IMR-90 (cell line): ENCODE measurements at regions not wholly inside any gene's neighbourhood (a gene's known extent, or its start where the extent isn't known, plus 50 kb on each side); places are given as distances from the start of the nearest gene placed in this dataset.
"Not testable (repeated sequence)": the region's sequence is repeated elsewhere in the genome, so short reads cannot be mapped to it uniquely, and the experiment has no call there.

Experiments used
- ATAC-seq: fragments of 200-7000 bp; cut with Tn5 transposase; 2 replicates; pipeline ENCODE4 v1.9.1; 2020; ENCODE audit warnings: low read depth, mild to moderate bottlenecking, moderate library complexity
- BruUV-seq: library from RNA; stranded (reverse); fragments of 400-500 nt; replicated peaks from 2 replicates; lab custom pipeline; 2021; lab: Mats Ljungman, UMichigan
- CTCF ChIA-PET: fragments of 300-600 bp; formaldehyde crosslinking; extraction: SDS; loops from one replicate; lab custom pipeline; 2021; ENCODE audit warnings: antibody characterized with exemption; lab: Yijun Ruan, JAX
- POLR2A ChIA-PET: fragments of 300-600 bp; sonication (Branson Sonifier 250); formaldehyde crosslinking; loops from one replicate; lab custom pipeline; 2022; ENCODE audit warnings: antibody characterized with exemption; ENCODE audit not compliant: unreplicated experiment; lab: Charles Lee
- DNase-seq: peaks from one replicate; pipeline ENCODE4 v3.0.0; 2013
- H2AFZ ChIP-seq: replicated peaks from 2 replicates; pipeline ENCODE3; 2013; ENCODE audit warnings: low read length, mild to moderate bottlenecking; ENCODE audit not compliant: poor library complexity
- H2AK5ac ChIP-seq: 2 replicates; pipeline ENCODE4 v1.6.1; 2013; ENCODE audit warnings: low read depth, low read length, inconsistent platforms
- H2AK9ac ChIP-seq: replicated peaks from 2 replicates; pipeline ENCODE3; 2013; ENCODE audit warnings: mild to moderate bottlenecking, low read depth, low read length, moderate library complexity; ENCODE audit not compliant: poor library complexity
- H2BK120ac ChIP-seq: 2 replicates; pipeline ENCODE4 v1.6.1; 2013; ENCODE audit warnings: low read depth, low read length, inconsistent platforms
- H2BK15ac ChIP-seq: 3 replicates; pipeline ENCODE4 v1.6.1; 2013; ENCODE audit warnings: low read depth, low read length, inconsistent platforms
- H2BK20ac ChIP-seq: 2 replicates; pipeline ENCODE4 v1.6.1; 2013; ENCODE audit warnings: low read depth, mild to moderate bottlenecking, inconsistent platforms, low read length, moderate library complexity
- H2BK5ac ChIP-seq: 2 replicates; pipeline ENCODE4 v1.6.1; 2013; ENCODE audit warnings: mild to moderate bottlenecking, low read depth, low read length, inconsistent platforms; ENCODE audit not compliant: poor library complexity, severe bottlenecking
- H3K14ac ChIP-seq: replicated peaks from 2 replicates; pipeline ENCODE4 v1.6.1; 2013; ENCODE audit warnings: low read depth, low read length, inconsistent platforms
- H3K18ac ChIP-seq: 2 replicates; pipeline ENCODE4 v1.6.1; 2013; ENCODE audit warnings: low read depth, low read length, control low read depth
- H3K23ac ChIP-seq: 2 replicates; pipeline ENCODE4 v1.6.1; 2013; ENCODE audit warnings: low read depth, low read length, inconsistent platforms
- H3K27ac ChIP-seq: 2 replicates; pipeline ENCODE4 v1.5.1; 2013; ENCODE audit warnings: mild to moderate bottlenecking, control low read depth, low read length; ENCODE audit not compliant: insufficient read depth
- H3K27me3 ChIP-seq: 2 replicates; pipeline ENCODE4 v1.6.1; 2013; ENCODE audit warnings: low read length; ENCODE audit not compliant: control insufficient read depth, insufficient read depth
- H3K36me3 ChIP-seq: 2 replicates; pipeline ENCODE4 v1.6.1; 2013; ENCODE audit warnings: low read length, mixed read lengths; ENCODE audit not compliant: control insufficient read depth, insufficient read depth
- H3K4ac ChIP-seq: 2 replicates; pipeline ENCODE4 v1.6.1; 2013; ENCODE audit warnings: low read depth, low read length, inconsistent platforms
- H3K4me1 ChIP-seq: 2 replicates; pipeline ENCODE4 v1.6.1; 2013; ENCODE audit warnings: low read length, mixed read lengths; ENCODE audit not compliant: control insufficient read depth, insufficient read depth
- H3K4me2 ChIP-seq: 2 replicates; pipeline ENCODE4 v1.6.1; 2013; ENCODE audit warnings: low read depth, mild to moderate bottlenecking, control low read depth, low read length, moderate library complexity
- H3K4me3 ChIP-seq: 2 replicates; pipeline ENCODE4 v1.5.1; 2013; ENCODE audit warnings: low read depth, mild to moderate bottlenecking, control low read depth, low read length, moderate library complexity; ENCODE audit not compliant: insufficient read depth
- H3K56ac ChIP-seq: 2 replicates; pipeline ENCODE4 v1.6.1; 2013; ENCODE audit warnings: low read length, inconsistent platforms; ENCODE audit not compliant: insufficient read depth; ENCODE audit errors: extremely low read depth
- H3K79me1 ChIP-seq, 2 experiments: 2 replicates each; pipeline ENCODE4 v1.6.1; 2013; ENCODE audit warnings: low read length in 2 of 2, inconsistent platforms in 1 of 2, low read depth in 1 of 2
- H3K9ac ChIP-seq: 2 replicates; pipeline ENCODE4 v1.6.1; 2013; ENCODE audit warnings: low read depth, low read length, control low read depth
- H3K9me1 ChIP-seq: 2 replicates; pipeline ENCODE4 v1.6.1; 2013; ENCODE audit warnings: low read length, inconsistent platforms; ENCODE audit not compliant: insufficient read depth
- H3K9me3 ChIP-seq: 2 replicates; pipeline ENCODE4 v1.6.1; 2013; ENCODE audit warnings: low read length; ENCODE audit not compliant: control insufficient read depth, insufficient read depth
- H4K20me1 ChIP-seq: 2 replicates; pipeline ENCODE4 v1.6.1; 2013; ENCODE audit warnings: low read length, inconsistent platforms; ENCODE audit not compliant: insufficient read depth
- H4K5ac ChIP-seq: 2 replicates; pipeline ENCODE4 v1.6.1; 2013; ENCODE audit warnings: mild to moderate bottlenecking, low read depth, low read length, control low read depth
- H4K8ac ChIP-seq, 2 experiments: 2 replicates each; pipeline ENCODE4 v1.6.1; 2013; ENCODE audit warnings: low read depth in 2 of 2, low read length in 2 of 2, control low read depth in 1 of 2, inconsistent platforms in 1 of 2
- H4K91ac ChIP-seq: 2 replicates; pipeline ENCODE4 v1.6.1; 2013; ENCODE audit warnings: low read depth, low read length, inconsistent platforms; ENCODE audit not compliant: insufficient read depth
- WGBS, 2 experiments: methylation state at CpG; one replicate each; pipeline versions ENCODE4 v1.1.5 to v1.1.7; 2013; ENCODE audit warnings: missing lambda C conversion rate in 2 of 2; ENCODE audit not compliant: insufficient read length in 1 of 2; ENCODE audit errors: extremely low coverage in 2 of 2; 5-methylcytosine and 5-hydroxymethylcytosine counted together
- dilution Hi-C: fragments of 300-500 bp; cut with HindIII; formaldehyde crosslinking; loops from one replicate; pipeline ENCODE4 v1.14.3; 2018; ENCODE audit warnings: low sequenced_read_pairs; ENCODE audit not compliant: unreplicated experiment
- in situ Hi-C: fragments of 300-500 bp; cut with MboI; formaldehyde crosslinking; loops from 3 replicates; pipeline ENCODE4 v1.14.3; 2019; ENCODE audit warnings: low sequenced_read_pairs, inconsistent platforms, mixed read lengths
- intact Hi-C: fragments of 100-400 bp; cut with micrococcal nuclease; formaldehyde crosslinking; loops from 2 replicates; pipeline ENCODE4 v1.10.0; 2022

GRCh38 chr10:38333699-38334098 lies 239.6 kb downstream of the ZNF37A start:
- H3K4ac ChIP-seq, H2BK20ac ChIP-seq, H3K18ac ChIP-seq, H2AK5ac ChIP-seq, H3K14ac ChIP-seq, ATAC-seq, H4K5ac ChIP-seq, BruUV-seq, H3K27me3 ChIP-seq, H3K9me1 ChIP-seq, H2BK120ac ChIP-seq, H4K91ac ChIP-seq, H3K4me2 ChIP-seq, H4K20me1 ChIP-seq, H3K9me3 ChIP-seq, intact Hi-C loops, DNase-seq, H3K36me3 ChIP-seq, dilution Hi-C loops, H2BK5ac ChIP-seq, H2BK15ac ChIP-seq, H3K9ac ChIP-seq, H3K4me1 ChIP-seq, H3K79me1 ChIP-seq, POLR2A ChIA-PET, CTCF ChIA-PET, H3K27ac ChIP-seq, in situ Hi-C loops, H2AK9ac ChIP-seq, H4K8ac ChIP-seq, H3K56ac ChIP-seq, H3K23ac ChIP-seq, H3K4me3 ChIP-seq, H2AFZ ChIP-seq: not testable (repeated sequence)
- no CpG with 5 or more reads among the region's 4 CpGs for WGBS, 2 experiments

GRCh38 chr10:38350645-38351044 lies 256.5 kb downstream of the ZNF37A start:
- H3K4me1 ChIP-seq, H4K20me1 ChIP-seq, H3K36me3 ChIP-seq, H2BK20ac ChIP-seq, H3K9me3 ChIP-seq, intact Hi-C loops, H2AFZ ChIP-seq, BruUV-seq, H2AK5ac ChIP-seq, H4K5ac ChIP-seq, H2BK5ac ChIP-seq, H4K8ac ChIP-seq, H3K18ac ChIP-seq, H2AK9ac ChIP-seq, ATAC-seq, CTCF ChIA-PET, H3K9ac ChIP-seq, H3K4me3 ChIP-seq, H3K4ac ChIP-seq, H3K14ac ChIP-seq, H2BK15ac ChIP-seq, DNase-seq, H3K56ac ChIP-seq, H3K9me1 ChIP-seq, H3K27me3 ChIP-seq, H2BK120ac ChIP-seq, H3K27ac ChIP-seq, POLR2A ChIA-PET, H3K4me2 ChIP-seq, H4K91ac ChIP-seq, H3K23ac ChIP-seq, dilution Hi-C loops, H3K79me1 ChIP-seq: not testable (repeated sequence)
- in situ Hi-C loops, result loop anchor here (25.0 kb wide), 1 partner anchor 363 kb away; the partner anchor contains the start of gene ZNF25
- WGBS, 2 experiments, result no CpG with 5 or more reads among the region's 1 CpG
